ENCODE measurements at regions not wholly inside any gene's neighbourhood (a gene's known extent, or its start where the extent isn't known, plus 50 kb on each side); places are given as distances from the start of the nearest gene placed in this dataset.

DNA sequence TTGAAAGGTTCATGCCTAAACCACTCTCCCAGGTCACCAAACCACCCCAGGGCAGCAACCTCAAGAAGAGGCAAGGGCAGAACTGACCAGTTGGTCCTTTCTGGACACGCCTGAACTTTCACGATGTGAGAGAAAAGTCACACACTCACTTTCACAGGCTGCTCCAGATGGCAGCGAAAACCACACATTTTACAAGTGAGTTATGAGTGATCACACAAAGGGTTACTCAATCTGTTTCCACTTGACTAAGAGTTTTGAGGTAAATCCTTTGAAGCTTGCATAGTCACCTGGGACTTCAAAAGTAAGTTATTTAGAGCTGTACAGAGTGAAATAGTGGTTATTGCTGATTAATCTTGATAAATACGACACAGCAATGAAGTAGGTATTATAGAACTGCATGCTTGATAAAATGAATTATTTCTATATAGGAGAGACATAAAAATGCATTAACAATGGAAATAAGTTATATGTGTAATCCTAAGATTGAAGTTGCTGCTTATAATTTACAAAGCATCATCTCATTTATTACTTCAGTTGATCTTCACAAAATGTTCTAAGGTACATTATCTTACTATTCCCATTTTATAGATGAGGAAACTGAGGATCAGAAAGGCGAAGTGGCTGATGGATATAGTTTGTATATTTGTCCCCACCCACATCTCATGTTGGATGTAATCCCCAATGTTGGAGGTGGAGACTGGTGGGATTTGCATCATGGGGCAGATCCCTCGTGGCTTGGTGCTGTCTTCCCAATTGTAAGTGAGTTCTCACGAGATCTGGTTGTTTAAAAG, 103.0 kb upstream of the KLF3 start:
- TF ChIP-seq POLR2A (IDR thresholded peaks at IDR 0.05) = no peak
- TF ChIP-seq, protein P1, sequence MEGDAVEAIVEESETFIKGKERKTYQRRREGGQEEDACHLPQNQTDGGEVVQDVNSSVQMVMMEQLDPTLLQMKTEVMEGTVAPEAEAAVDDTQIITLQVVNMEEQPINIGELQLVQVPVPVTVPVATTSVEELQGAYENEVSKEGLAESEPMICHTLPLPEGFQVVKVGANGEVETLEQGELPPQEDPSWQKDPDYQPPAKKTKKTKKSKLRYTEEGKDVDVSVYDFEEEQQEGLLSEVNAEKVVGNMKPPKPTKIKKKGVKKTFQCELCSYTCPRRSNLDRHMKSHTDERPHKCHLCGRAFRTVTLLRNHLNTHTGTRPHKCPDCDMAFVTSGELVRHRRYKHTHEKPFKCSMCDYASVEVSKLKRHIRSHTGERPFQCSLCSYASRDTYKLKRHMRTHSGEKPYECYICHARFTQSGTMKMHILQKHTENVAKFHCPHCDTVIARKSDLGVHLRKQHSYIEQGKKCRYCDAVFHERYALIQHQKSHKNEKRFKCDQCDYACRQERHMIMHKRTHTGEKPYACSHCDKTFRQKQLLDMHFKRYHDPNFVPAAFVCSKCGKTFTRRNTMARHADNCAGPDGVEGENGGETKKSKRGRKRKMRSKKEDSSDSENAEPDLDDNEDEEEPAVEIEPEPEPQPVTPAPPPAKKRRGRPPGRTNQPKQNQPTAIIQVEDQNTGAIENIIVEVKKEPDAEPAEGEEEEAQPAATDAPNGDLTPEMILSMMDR (IDR thresholded peaks at IDR 0.05) = no peak

Data from Peyer's patch (tissue), 4 donors.